Fibroblast of skin of left quadriceps (primary cell): ENCODE measurements at regions not wholly inside any gene's neighbourhood (a gene's known extent, or its start where the extent isn't known, plus 50 kb on each side); places are given as distances from the start of the nearest gene placed in this dataset.
A peak's percentile ranks its signal among the peaks of the same experiment; 100 is the strongest.

ENCODE experiments used
- DNase-seq, 2 experiments: peaks; one replicate each; pipeline ENCODE4 v3.0.0-alpha.2; 2013; ENCODE audit warnings: low read depth in 2 of 2

DNA sequence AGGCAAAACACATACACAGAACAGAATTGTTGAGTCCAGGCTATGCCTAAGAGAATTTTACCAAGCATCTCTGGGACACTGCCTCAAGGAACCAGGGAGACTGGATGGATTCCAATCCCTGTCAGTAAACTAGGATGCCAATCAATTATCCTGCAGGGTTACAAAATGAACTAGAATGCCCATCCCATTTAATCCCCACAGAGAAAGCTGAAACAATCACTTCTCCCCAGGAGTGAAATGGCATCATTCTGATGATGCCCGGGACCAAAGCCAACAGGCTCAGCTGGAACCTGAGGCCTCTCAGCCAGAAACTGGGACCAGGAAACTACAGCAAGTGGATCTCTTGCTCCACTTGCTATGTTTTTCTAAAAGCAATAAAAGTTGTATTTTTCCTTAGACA, 130.0 kb upstream of the TJP1 start:
- no peak for DNase-seq

DNA sequence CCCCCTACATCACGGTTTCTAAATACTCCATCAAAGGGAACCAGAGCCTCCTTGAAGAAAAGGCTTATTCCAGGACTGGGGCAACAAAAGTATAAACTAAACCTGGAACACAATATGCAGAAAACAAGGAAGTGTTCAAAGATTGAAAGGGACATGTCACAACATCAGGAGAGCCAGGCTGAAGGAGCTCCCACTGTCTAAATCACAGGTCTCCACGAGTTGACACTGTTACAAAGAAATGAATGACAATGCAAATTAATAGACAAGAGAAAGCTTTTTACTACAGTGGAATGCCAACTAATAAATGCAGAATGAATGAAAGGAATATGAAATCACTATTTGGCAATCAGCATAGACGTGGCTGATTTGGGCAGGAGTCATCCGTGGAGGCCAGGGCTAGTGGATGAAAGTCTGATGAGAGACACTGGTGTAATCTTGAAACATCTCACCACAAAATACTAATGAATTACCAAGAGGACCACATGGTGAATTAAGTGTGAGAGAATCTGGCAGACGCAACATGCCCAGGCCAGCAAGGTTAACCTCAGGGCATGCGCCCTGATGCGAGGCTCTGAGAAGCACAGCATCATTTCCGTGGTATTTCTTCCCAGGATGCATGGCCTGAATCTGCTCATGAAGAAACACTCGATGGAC, 123.8 kb upstream of the TJP1 start:
- no peak for DNase-seq

DNA sequence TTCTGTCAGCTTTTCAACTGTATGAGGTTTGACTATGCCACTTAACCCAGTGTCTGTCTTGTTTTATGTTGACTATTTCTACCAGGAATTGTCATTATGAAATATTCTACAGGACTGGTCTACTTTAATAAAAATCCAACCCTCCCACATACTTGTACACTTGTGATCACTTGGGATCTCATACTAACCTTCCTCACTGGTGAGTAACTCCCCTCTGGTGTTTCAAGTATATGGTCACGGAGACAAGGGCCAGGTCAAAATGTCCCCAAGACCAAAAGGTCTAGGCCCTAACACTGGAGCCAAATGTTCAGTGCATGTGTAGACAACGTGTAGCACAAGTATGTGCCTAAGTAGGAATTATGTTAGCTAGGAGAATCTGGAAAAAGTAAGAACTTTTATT, 122.7 kb upstream of the TJP1 start:
- no peak for DNase-seq

DNA sequence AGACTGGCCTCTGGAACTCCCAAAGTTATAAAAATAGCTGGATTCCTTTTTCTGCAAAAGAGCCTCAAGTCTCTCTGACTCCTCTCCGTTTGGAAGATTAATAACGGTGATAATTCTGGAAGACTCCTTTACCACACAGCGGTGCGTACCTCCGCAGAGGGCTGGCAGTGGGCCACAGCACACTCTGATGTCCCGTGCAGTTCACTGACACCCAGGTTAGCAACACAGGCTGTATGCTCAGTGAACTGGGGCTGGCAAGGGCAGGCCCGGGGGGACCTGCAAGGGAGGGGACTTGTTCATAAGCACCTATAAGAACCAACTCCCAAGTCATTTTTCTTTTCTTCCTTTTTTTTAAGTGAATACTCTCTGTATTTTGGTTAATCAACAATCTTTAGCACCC, 120.3 kb upstream of the TJP1 start:
- no peak for DNase-seq

DNA sequence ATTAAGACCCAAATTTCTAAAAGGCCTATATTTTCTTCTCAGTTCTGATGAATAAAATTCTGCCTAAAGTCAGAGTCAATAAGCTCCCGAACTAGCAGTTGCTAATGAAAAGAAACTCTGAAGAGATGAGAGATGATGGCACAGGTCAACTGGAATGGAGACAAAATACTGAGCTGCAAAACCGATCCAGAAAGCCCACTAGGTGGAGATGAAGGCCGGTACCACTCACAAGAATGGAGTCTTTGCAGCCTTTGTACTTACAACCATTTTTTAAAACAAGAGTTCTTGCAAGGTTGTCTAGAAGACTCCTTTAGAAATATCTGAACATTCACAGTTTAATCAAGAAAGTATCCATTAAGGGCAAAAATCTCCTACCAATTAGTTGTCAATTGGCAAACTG, 119.9 kb upstream of the TJP1 start:
- no peak for DNase-seq

DNA sequence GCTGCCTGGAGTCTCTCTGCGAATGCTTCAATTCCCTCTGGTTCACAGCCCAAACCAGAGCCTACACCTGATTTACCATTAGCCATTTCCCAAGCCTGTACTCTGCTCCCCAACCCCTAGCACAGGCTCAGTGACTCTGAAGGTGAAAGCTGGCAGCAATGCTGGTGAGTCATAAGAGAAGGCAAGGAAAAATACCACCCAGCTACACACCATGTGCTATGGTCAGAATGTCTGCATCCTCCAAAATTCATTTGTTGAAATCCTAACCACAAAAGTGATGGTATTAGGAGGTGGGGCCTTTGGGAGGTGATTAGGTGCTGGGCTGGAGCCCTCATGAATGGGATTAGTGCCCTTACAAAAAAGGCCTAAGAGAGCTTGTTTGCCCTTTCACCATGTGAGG, 117.1 kb upstream of the TJP1 start:
- no peak for DNase-seq

DNA sequence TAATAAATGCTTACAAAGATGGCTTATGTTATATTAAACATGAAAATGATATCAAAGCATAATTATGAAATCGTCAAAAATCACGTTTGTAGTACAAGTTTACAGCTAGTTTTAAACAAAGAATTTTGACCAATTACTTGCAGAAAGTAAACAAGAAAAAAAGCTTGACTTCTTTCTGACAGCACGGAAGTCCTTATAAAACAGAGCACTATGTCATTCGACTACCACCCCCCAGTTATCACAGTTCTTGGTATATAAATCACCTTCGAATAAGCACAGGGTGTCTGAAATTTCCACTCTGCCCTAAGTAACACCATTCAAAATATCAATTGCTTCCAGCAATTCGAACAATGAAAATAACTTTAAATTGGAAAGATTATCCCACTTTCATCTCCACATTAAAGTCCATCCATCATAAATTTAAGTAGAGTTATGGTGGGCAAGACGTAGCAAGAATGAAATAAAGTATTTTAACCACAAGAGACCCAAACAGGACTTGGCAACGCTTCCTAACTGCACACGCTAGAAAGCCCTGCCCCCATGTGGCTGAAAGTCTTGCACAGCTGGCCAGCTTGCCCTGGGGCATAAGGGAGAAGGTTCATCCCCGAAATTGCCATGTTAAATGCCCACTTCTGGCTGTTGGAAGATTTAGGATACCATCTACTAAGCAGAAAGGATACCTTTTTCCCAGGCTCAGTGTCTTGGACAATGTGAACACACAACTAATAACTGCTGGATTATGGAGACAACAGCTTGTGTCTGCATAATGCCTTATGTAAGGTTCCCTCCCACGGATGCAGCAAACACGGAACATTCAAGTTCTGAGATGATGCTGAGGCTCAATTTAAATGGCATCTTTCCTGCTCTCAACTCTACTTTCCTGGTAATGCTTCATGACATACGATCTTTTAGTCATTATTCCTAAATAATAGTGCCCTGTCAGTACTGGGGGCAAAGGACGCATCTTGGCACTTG, 116.4 kb upstream of the TJP1 start:
- no peak for DNase-seq

DNA sequence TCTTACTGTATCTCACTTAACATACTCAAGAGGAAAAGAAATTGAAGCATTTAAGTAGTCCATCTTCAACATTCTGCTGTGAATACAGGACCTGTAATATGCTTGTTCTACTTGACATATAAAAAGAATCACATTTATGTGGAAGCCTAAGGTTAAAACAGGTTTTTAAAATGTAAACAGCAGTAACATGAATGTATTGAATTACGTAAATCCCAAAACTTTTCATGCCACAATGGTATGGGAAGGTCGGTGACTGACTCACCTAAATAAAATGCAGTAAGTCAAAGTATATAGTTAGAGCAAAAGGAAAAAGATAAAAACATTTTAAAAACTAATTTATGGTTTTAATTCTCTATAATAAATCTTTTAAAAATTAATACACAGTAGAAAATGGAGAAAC, 115.7 kb upstream of the TJP1 start:
- peak in 1 of 2 experiments; percentile 46 for DNase-seq

DNA sequence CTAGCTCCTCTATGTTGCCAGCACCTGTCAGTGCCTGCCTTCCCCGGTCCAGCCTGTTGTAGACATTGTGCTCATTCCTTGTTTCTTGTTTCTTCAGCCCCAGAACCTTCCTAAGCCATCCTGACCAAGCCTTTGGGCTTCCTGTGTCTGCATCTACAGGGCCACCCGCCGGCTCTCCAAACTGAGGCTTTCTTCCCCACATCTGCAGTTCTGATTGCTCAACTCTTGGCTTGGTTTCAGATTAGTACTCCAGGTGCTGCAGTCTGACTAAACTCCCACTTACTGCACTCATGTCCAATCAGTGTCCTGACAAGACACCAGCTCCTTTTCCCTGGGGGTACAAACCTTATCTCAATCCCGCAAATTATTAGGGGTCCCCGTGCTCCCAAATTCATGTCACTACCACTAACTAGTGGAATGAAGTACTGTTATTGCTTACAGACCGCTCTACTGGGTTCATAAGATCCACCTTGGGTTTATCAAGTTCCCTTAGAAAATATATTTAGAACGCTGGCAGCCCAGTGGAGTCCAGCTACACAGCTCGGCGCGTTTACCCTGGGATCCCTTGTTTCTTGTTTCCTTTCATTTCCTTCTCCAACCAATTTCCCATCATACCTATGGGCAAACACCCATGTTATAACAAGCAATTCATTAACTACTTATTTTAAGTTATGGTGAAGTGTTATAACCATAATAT, 114.2 kb upstream of the TJP1 start:
- DNase-seq: no peak

DNA sequence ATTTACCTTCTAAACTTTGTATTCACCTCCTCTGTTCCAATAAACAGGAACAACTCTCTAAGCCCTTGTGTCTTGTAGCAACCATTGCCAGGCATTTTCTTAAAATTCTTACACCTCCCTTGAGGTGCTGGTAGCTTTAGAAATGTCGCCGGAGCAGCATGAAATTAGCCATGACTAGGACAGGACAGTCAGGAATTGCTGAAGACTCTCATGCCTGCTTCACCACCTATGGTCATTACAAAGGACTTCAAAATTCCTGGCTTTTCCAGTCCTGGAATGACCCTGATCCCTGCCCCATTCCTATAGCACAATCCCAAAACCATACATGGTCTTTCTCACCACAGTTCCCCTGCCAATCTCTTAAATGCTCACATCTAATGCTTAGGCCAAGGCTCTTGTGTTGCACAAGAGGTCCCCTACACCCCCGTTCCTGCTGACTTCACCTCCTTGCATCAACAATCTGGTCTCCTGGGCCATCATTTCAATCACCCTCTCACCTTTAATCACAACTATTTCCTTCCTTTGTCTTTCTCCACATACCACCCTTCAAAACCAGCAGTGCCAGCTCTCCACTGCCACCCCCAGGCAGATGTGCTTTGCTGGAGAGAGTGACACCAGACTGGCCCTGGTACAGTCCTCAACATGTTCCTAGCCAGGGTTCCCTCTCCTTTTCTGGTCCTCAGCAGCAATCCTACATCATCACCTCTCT, 113.2 kb upstream of the TJP1 start:
- no peak for DNase-seq

DNA sequence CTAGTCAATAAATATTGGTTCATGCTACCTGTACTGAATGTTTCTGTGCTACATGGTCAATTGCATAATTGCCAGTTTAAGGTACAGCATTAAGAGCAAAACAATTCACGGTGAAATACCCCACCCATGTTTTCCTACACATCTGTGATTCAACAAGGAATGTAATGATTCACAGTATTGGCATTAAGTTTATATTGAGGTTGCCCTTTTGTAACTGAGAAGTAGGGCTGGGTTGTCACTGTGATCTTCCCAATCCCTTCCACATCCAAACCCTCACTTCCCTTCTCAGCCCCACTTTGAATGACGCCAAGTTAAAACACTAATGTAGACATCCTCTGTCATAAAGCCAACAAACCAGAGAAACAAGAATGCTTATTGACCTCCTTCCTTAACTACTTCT, 112.0 kb upstream of the TJP1 start:
- no peak for DNase-seq

DNA sequence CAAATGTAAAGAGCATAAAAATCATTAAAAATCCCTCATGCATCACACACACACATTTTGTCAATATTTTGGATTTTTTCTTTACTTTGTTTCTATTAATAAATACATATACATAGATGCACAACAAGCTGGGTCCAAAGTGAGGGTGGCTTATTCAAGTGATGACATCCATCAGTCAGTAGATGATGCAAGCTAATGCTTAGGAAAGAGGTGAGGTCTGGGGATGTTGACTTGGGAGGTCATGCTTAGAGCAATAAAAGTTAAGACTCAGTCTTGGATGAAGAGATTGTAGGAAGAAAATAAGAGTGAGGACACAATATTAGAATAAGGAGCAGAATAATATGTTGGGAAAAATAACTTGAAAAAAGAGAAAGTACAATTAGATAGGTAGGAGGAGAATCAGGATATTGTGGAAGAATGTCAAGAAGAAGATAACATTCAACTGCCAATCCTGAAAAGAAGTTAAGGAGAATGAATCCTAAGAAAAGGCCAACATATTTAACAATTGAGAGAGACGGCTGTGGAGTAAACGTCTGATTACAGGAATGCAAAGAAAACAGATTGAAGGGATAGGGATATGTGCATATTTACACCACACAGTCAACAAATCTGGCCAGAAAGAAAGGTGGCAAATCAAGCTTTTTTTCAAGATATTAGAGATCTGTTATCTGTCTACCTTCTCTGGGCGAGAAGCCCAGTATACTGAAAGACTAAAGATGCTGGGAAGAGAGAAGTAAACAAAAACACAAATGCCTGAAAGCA, 111.0 kb upstream of the TJP1 start:
- DNase-seq: no peak

DNA sequence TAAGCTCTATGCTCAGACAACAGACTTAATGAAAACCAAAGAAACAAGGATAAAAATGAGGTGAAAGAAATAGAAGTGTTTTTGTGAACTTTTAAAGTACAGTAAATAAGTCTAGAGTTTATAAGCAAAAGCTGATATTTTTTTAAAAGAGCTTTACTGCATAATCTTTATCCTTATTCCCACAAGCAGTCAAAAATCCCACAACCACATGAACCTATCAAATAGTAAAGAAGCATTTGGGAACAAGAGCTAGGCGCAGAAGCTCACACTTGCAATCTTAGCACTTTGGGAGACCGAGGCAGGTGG, 103.8 kb upstream of the TJP1 start:
- no peak for DNase-seq

DNA sequence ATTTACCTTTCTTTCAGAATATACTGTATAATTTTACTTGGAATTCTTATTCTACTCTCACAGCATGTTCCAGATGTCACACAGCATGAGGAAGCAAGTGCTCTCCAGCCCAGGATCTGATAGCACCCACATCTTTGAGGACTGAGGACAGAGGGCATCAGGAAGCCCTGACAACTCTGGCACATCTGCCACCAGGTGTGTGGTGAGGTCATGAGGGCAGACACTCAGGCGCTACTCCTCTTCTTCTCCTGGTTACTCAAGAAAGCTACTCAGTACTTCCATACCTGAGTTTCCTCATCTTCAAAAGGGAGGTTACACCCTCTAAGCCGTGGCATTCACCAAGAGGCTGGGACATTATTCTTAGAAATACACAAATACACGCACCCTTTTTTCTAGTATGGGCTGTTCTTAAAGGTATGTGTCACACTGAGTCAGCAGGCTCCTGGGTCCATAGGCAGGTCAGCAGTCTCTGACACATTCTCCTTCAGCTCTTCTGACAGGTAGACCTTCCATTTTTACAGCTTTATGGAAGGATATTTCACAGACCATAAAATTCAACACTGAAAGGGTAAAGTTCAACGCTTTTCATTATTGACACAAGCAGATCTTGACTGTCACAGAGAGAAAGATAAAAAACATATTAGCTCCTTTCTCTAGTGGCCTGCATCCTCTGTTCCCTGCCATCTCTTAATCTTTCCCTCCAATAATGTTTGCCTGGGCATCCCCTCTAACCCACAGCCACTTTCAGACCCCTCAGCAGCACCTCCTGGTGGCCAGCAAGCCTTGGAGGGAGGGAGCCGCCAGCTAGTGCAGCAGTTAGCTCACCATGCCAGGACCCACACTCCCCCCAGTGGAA, 103.2 kb upstream of the TJP1 start:
- DNase-seq: no peak

DNA sequence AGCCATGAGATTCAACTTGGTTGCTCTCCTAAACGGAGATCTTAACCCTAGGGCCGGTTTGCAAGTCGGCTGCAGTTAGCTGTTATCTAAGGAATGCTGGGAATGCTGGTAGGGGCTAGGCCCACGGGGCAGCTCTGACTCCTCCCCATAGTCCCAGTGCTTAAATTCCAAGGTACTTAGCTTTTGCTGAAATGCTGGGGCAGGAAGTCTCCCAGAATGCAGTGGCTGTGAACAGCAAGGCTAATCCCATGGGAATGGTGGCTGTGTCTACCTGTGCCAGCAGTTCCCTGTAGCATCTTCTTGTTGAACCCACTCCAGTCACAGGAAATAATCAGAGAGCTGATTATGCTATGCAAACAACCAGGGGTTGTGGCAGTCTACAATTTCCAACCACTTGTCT, 102.5 kb upstream of the TJP1 start:
- DNase-seq: peak; percentile 65 to 66

DNA sequence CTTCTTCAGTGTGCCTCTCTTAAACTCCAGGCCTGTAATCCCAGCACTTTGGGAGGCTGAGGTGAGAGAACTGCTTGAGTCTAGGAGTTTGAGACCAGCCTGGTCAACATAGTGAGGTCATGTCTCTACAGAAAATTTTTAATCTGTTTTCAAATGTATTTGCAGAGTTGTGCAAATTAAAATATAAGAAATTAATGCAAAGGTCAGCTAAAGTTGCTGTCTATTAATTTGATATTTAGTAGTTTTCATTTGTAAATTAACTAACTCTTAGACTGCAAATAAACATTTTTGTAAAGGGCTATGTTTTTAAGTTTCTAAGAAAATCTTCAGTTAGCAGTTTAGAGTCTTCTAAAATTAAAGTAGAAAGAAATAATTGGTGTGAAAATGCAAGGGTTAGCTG, 99.9 kb upstream of the TJP1 start:
- no peak for DNase-seq

DNA sequence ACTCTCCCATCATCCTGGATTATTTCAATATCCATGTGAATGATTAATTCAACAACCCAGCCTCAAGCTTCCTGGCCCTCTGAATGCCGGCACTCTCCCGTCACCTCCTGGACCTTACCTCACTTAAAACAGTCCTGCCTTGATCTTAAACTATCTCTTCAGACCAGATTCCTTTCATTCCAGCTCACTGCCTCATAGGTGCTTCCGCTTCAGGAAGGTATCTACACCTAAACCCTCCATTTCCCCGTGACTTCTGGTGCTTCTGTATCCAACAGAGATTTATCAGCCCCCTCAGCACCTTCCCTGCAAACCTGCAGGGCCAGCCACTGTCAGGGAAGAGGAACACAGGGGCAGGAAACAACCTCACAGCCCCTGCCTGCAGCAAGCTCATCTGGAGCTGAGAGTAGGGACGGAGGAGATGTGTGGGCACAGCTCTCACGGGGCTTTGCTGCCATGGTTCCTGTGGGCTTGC, 98.9 kb upstream of the TJP1 start:
- no peak for DNase-seq

DNA sequence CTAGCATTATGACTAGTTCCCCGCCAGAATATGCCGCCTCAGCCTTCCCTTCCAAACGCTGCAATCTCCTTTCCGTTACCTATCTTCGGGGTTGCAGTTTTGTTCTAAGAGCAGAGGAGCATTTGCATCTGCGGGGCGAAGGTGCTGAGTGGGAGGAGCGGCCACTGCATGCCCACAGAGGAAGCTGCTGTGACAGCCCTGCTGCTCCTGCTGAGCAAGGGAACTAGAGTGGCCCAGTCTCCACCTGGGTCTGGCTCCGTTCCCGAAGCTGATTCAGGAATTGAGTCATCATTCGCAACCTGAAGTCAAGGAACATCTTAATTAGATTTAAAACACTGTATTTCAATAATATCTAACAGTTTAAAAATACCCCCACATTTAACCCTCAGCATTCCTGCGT, 98.2 kb upstream of the TJP1 start:
- no peak for DNase-seq

DNA sequence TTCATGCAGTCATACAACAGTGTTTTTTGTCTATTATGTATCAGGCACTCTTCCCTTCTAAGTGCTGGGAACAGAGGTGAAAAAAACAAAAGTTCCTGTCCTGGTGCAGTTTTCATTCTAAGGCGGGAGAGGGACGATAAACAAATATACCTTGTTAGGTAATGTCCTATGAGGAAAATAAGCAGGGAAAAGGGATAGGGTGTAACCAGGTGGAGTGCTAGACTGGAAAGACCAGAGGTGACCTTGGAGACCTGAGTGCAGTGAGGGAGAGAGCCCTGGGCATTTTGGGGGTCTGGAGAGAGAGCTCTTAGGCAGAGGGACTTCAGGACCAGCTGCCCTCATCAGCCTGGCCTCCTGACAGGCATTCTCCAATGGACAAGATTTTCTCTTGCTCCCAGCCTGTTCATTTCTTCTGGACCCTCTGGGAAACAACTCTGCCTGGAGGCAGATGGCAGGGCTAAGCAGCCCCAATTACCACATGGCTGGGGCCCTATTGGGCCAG, 97.2 kb upstream of the TJP1 start:
- no peak for DNase-seq
